ENCODE measurements at regions not wholly inside any gene's neighbourhood (a gene's known extent, or its start where the extent isn't known, plus 50 kb on each side); places are given as distances from the start of the nearest gene placed in this dataset.
A peak's percentile ranks its signal among the peaks of the same experiment; 100 is the strongest.

- no peak for TF ChIP-seq ETV6 (conservative IDR thresholded peaks at IDR 0.05 in 1 of 2, IDR thresholded peaks at IDR 0.05 in 1 of 2; ENCODE audit: borderline replicate concordance in 1 of 2, low read depth in 1 of 2)
- TF ChIP-seq GABPA (IDR thresholded peaks at IDR 0.05; ENCODE audit: low read depth), result peak; percentile 17; the same call in 1 of the 2 replicates
- TF ChIP-seq HCFC1 (IDR thresholded peaks at IDR 0.05; ENCODE audit: low read length), result no peak
- 0 out of 2 replicates have a peak, but pooled peaks have one; percentile 29 for TF ChIP-seq TCF7 (IDR thresholded peaks at IDR 0.05; ENCODE audit: borderline replicate concordance)
- TF ChIP-seq RFX5 (IDR thresholded peaks at IDR 0.05; ENCODE audit: low read depth, low read length), result no peak
Observed at GRCh38 chr1:194795917-194796593, 1609.6 kb upstream of the B3GALT2 start (continued).

- Histone ChIP-seq H4K20me1 (ENCODE audit: control insufficient read depth, insufficient read depth) (no peaks in the 10 kb centered on the region), H3K9ac (ENCODE audit: control insufficient read depth, insufficient read depth, low read length) (no peak overlapping the region), H3K4me3 (no peak overlapping the region), H3K79me2 (ENCODE audit: control insufficient read depth, insufficient read depth, low read length) (no peaks in the 10 kb centered on the region), H3K27me3 (replicated peaks in 1 of 2; ENCODE audit: control insufficient read depth in 2 of 2, insufficient read depth in 2 of 2, low read length in 1 of 2) (no peaks in the 10 kb centered on the region), H2AFZ (ENCODE audit: control insufficient read depth, low read depth, low read length) (no peak overlapping the region), H3K36me3 (ENCODE audit: control insufficient read depth in 2 of 2, insufficient read depth in 2 of 2, low read length in 1 of 2) (no peaks in the 10 kb centered on the region), H3K4me1 (ENCODE audit: control insufficient read depth, insufficient read depth, low read length) (no peaks in the 10 kb centered on the region), H3K9me3 (replicated peaks; ENCODE audit: control insufficient read depth, insufficient read depth, low read length) (no peaks in the 10 kb centered on the region), H3K4me2 (ENCODE audit: control insufficient read depth, insufficient read depth) (no peak overlapping the region), H3K27ac (ENCODE audit: control insufficient read depth, insufficient read depth) (no peak overlapping the region)
- ChIA-PET SMC1A (ENCODE audit: uncharacterized antibody, unreplicated experiment) (interaction anchor here (1.4 kb wide), 1 partner anchor 20 kb away, joined by 4 read pairs; no protein-coding TSS in a partner anchor), CTCF (no interaction called here), RAD21 (ENCODE audit: unreplicated experiment) (no interaction called here), POLR2A (no interaction called here)
- ATAC-seq, result no peak
- no peak for DNase-seq (ENCODE audit: low read depth, low spot score)
- intact Hi-C loops (cut with micrococcal nuclease; ENCODE audit: unreplicated experiment) (no loop called here), in situ Hi-C loops (cut with MboI) (no loop called here)
- TF ChIP-seq IKZF1 (conservative IDR thresholded peaks at IDR 0.05) (no peak), MLLT1 (IDR thresholded peaks at IDR 0.05) (no peak), ETV6 (conservative IDR thresholded peaks at IDR 0.05 in 1 of 2, IDR thresholded peaks at IDR 0.05 in 1 of 2; ENCODE audit: borderline replicate concordance in 1 of 2, low read depth in 1 of 2) (no peak), CREM (IDR thresholded peaks at IDR 0.05; ENCODE audit: low read depth) (no peak), CBFB (IDR thresholded peaks at IDR 0.05; ENCODE audit: low read depth) (no peak), RBBP5 (conservative IDR thresholded peaks at IDR 0.05) (no peak)
- BruUV-seq (replicated peaks), result no TSS peak
- 22% methylated on average over 3 of the region's 3 CpGs for WGBS (ENCODE audit: insufficient coverage, insufficient replicate concordance, low lambda C conversion rate, missing lambda C conversion rate)
- FAIRE-seq, result no peak
Observed at GRCh38 chr1:194787001-194787400, 1600.6 kb upstream of the B3GALT2 start.
